Sigmoid colon (tissue), 6 donors: ENCODE measurements at regions not wholly inside any gene's neighbourhood (a gene's known extent, or its start where the extent isn't known, plus 50 kb on each side); places are given as distances from the start of the nearest gene placed in this dataset.

Source experiments
- DNase-seq: peaks from one replicate; pipeline ENCODE4 v3.0.0-alpha.2; 2019
- H3K27ac ChIP-seq, 4 donors: fragments of 200-600 bp; sonication (generic); one replicate each; pipeline ENCODE4 v1.5.1; 2016 to 2019; ENCODE audit warnings: mild to moderate bottlenecking in 1 of 4
- H3K27me3 ChIP-seq, 3 donors: fragments of 200-600 bp; sonication (generic); one replicate each; pipeline ENCODE4 v1.5.1; 2019; ENCODE audit warnings: mild to moderate bottlenecking in 1 of 3
- H3K36me3 ChIP-seq, 4 donors: fragments of 200-600 bp; sonication (generic); one replicate each; pipeline ENCODE4 v1.5.1; 2016 to 2019
- H3K4me1 ChIP-seq, 4 donors: fragments of 200-600 bp; sonication (generic); one replicate each; pipeline ENCODE4 v1.5.1; 2017 to 2019
- H3K4me3 ChIP-seq, 4 donors: fragments of 200-600 bp; sonication (generic); one replicate each; pipeline ENCODE4 v1.5.1; 2017 to 2019; ENCODE audit warnings: mild to moderate bottlenecking in 2 of 4, moderate library complexity in 1 of 4
- H3K9me3 ChIP-seq, 4 donors: fragments of 200-600 bp in 3 of 4; sonication (generic) in 3 of 4; one replicate each; pipeline versions ENCODE4 v1.5.1 to v1.6.1; 2013 to 2019
- CTCF ChIP-seq, 4 experiments: fragments of 450-650 bp in 3 of 4; fragments of 200-600 bp in 1 of 4; IDR thresholded peaks; one replicate each; pipeline ENCODE4 v1.5.1; 2016 to 2019; ENCODE audit warnings: antibody characterized with exemption in 4 of 4, mild to moderate bottlenecking in 3 of 4, moderate library complexity in 2 of 4
- EP300 ChIP-seq, 4 donors: sonication (generic); formaldehyde crosslinking; IDR thresholded peaks; one replicate each; pipeline ENCODE4 v1.6.1; 2017; ENCODE audit warnings: antibody characterized with exemption in 4 of 4
- POLR2A ChIP-seq, 2 donors: fragments of 450-650 bp; IDR thresholded peaks; one replicate each; pipeline ENCODE4 v1.6.1; 2016; ENCODE audit warnings: antibody characterized with exemption in 2 of 2, mild to moderate bottlenecking in 2 of 2, moderate library complexity in 2 of 2
- POLR2AphosphoS5 ChIP-seq, 4 donors: sonication (generic); formaldehyde crosslinking; IDR thresholded peaks; one replicate each; pipeline ENCODE4 v1.6.1; 2017; ENCODE audit warnings: antibody characterized with exemption in 4 of 4
- WGBS, 2 donors: extraction: QIAGEN DNeasy Blood & Tissue Kit; methylation state at CpG; one replicate each; pipeline ENCODE4 v1.1.7; 2013; 5-methylcytosine and 5-hydroxymethylcytosine counted together
- intact Hi-C: fragments of 100-400 bp; cut with DNase I; formaldehyde crosslinking; loops from one replicate; pipeline ENCODE4 v1.15.1; 2023
- donor health status: healthy with polysubstance abuse.
- donor health status: healthy.

- Histone ChIP-seq H3K27ac (no peak overlapping the region), H3K27me3 (no peaks in the 10 kb centered on the region), H3K9me3 (no peaks in the 10 kb centered on the region), H3K36me3 (no peaks in the 10 kb centered on the region), H3K4me3 (no peak overlapping the region), H3K4me1 (peaks cover 0 to 9% (median 0%) of the 10 kb centered on the region in 4 donors)
- WGBS, 2 donors = 80 to 85% methylated on average over 15 of the region's 15 CpGs
- no peak for TF ChIP-seq POLR2A (IDR thresholded peaks at IDR 0.05)
- no peak for TF ChIP-seq EP300 (IDR thresholded peaks at IDR 0.05)
- TF ChIP-seq CTCF (IDR thresholded peaks at IDR 0.05) = no peak
- TF ChIP-seq POLR2AphosphoS5 (IDR thresholded peaks at IDR 0.05) = no peak
- intact Hi-C loops = no loop called here
- no peak for DNase-seq
These were observed 146.2 kb upstream of the BCOR start for GRCh38 chrX:40243755-40244515.

- no peaks in the 10 kb centered on the region for H3K27me3 ChIP-seq
- intact Hi-C loops = no loop called here
- no peaks in the 10 kb centered on the region for H3K9me3 ChIP-seq
- no peak overlapping the region for H3K27ac ChIP-seq
- H3K4me1 ChIP-seq = peaks cover 0 to 9% (median 0%) of the 10 kb centered on the region in 4 donors
- DNase-seq = no peak
- no peak for TF ChIP-seq CTCF (IDR thresholded peaks at IDR 0.05)
- no peak for TF ChIP-seq POLR2AphosphoS5 (IDR thresholded peaks at IDR 0.05)
- TF ChIP-seq EP300 (IDR thresholded peaks at IDR 0.05) = no peak
- no peak for TF ChIP-seq POLR2A (IDR thresholded peaks at IDR 0.05)
- H3K36me3 ChIP-seq = no peaks in the 10 kb centered on the region
- no peak overlapping the region for H3K4me3 ChIP-seq
These were observed 143.1 kb upstream of the BCOR start for GRCh38 chrX:40240844-40241243.

- Histone ChIP-seq H3K27me3 (no peaks in the 10 kb centered on the region), H3K4me3 (no peak overlapping the region), H3K9me3 (no peaks in the 10 kb centered on the region), H3K27ac (no peak overlapping the region), H3K36me3 (no peaks in the 10 kb centered on the region), H3K4me1 (no peaks in the 10 kb centered on the region)
- WGBS, 2 donors = 53 to 87% methylated on average over 14 of the region's 14 CpGs
- TF ChIP-seq POLR2AphosphoS5 (IDR thresholded peaks at IDR 0.05) = no peak
- no peak for TF ChIP-seq POLR2A (IDR thresholded peaks at IDR 0.05)
- TF ChIP-seq CTCF (IDR thresholded peaks at IDR 0.05) = no peak
- TF ChIP-seq EP300 (IDR thresholded peaks at IDR 0.05) = no peak
- intact Hi-C loops = no loop called here
- no peak for DNase-seq
These were observed 140.0 kb upstream of the BCOR start for GRCh38 chrX:40237731-40238178.

GRCh38 chrX:40230646-40231045 is 132.9 kb upstream of the BCOR start:
- Histone ChIP-seq H3K36me3 (no peaks in the 10 kb centered on the region), H3K4me3 (no peak overlapping the region), H3K27me3 (no peaks in the 10 kb centered on the region), H3K9me3 (no peaks in the 10 kb centered on the region), H3K27ac (no peak overlapping the region), H3K4me1 (no peaks in the 10 kb centered on the region)
- intact Hi-C loops = no loop called here
- no peak for DNase-seq
- no peak for TF ChIP-seq CTCF (IDR thresholded peaks at IDR 0.05)
- no peak for TF ChIP-seq EP300 (IDR thresholded peaks at IDR 0.05)
- TF ChIP-seq POLR2A (IDR thresholded peaks at IDR 0.05) = no peak
- no peak for TF ChIP-seq POLR2AphosphoS5 (IDR thresholded peaks at IDR 0.05)
- WGBS, 2 donors = 92 to 95% methylated on average over 2 of the region's 2 CpGs

DNA sequence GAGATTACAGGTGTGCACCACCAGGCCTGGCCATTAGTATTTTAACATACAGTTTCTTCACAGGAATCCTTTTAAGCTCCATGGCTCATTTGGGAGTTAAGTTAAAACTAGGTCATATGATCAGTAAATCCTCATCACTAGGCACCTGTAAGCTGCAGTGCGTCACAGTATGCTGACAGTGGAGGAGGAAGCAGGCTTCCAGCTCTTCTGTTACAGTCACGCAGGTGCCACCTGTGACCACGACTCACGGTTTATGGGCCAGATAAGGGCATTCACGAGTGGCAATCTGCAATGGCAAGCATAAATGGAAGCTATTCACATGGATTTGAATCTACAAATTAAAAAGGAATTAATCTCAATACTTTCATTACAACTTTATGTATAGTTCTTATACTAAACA is 129.4 kb upstream of the BCOR start:
- 39 to 69% methylated on average over 5 of the region's 5 CpGs for WGBS, 2 donors
- DNase-seq = no peak
- Histone ChIP-seq H3K4me3 (no peak overlapping the region), H3K36me3 (no peaks in the 10 kb centered on the region), H3K27me3 (no peaks in the 10 kb centered on the region), H3K9me3 (no peaks in the 10 kb centered on the region), H3K27ac (no peak overlapping the region), H3K4me1 (no peaks in the 10 kb centered on the region)
- intact Hi-C loops = no loop called here
- TF ChIP-seq POLR2A (IDR thresholded peaks at IDR 0.05) (no peak), CTCF (IDR thresholded peaks at IDR 0.05) (no peak), EP300 (IDR thresholded peaks at IDR 0.05) (no peak), POLR2AphosphoS5 (IDR thresholded peaks at IDR 0.05) (no peak)
